Activated CD4-positive, CD25-positive, alpha-beta regulatory T cell treated with anti-CD3 and anti-CD28 coated beads, Interleukin-2, amount 50 U/mL, for 24 hours (primary cell): ENCODE measurements at regions not wholly inside any gene's neighbourhood (a gene's known extent, or its start where the extent isn't known, plus 50 kb on each side); places are given as distances from the start of the nearest gene placed in this dataset.
"Not testable (repeated sequence)": the region's sequence is repeated elsewhere in the genome, so short reads cannot be mapped to it uniquely, and the experiment has no call there.

ENCODE experiments used
- ATAC-seq, 2 donors: fragments of 150-1000 bp; cut with Tn5 transposase; one replicate each; pipeline ENCODE4 v1.10.0; 2021; ENCODE audit warnings: mild to moderate bottlenecking in 1 of 2, moderate library complexity in 1 of 2

GRCh38 chr5:53160895-53161294, 51.3 kb upstream of the MOCS2 start:
- no peak for ATAC-seq

- no peak for ATAC-seq
Measured at GRCh38 chr5:53161876-53162275, 52.3 kb upstream of the MOCS2 start.

- no peak for ATAC-seq
Measured at GRCh38 chr5:53164478-53165165, 55.1 kb upstream of the MOCS2 start.

DNA sequence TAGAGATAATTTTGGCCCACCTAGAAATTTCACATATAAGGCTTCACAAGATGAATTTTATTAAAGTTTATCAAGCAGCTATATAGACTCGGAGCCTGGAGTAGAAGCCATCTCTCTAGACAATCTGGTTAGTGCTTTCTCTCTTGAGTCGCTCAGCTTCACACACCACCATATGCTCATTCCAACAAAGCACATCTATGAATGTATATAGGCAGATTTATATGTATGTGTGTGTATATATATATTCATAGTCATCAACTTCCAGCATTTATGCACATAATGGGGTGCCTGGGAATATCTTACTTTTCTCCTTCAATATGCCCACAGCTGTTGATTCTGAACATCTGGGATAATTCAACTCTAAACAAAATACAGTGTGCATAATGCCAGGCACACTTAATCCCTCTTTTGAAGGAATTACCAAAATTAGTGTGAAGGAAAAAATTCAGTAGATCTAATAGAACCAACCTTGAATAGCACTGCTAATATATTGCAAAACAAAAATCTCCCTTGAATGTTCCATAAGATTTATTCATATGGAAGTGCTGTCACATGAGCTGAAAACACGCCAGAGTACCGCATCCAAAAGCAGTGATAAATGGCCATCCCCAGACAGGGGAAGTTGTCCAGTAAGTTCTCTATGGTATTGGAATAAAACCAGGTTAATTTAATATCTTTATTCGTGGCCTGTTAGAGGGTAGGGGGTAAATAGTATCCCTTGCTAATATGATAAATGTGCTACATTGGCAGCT, 56.0 kb upstream of the MOCS2 start:
- ATAC-seq, result no peak

- no peak for ATAC-seq
Measured at GRCh38 chr5:53166183-53166495, 56.6 kb upstream of the MOCS2 start.

DNA sequence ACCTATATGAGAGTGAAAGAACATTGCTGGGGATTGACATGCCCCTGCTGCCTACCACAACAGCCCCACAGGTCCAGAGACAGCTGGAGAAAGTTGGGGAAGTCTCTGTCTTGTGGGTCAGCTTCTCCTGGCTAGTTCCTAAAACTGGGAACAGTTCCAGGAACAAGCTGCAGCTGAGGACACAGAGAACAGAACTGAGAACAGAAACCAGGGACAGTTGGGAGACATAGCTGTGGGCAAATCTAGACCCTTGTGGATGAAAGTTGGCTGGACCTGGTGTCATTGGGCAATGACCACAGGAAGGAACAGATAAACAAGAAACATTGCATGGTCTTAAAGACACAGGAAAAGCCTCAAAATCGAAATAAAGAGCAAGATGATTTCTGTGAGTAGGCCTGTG, 58.3 kb upstream of the MOCS2 start:
- ATAC-seq, result no peak

DNA sequence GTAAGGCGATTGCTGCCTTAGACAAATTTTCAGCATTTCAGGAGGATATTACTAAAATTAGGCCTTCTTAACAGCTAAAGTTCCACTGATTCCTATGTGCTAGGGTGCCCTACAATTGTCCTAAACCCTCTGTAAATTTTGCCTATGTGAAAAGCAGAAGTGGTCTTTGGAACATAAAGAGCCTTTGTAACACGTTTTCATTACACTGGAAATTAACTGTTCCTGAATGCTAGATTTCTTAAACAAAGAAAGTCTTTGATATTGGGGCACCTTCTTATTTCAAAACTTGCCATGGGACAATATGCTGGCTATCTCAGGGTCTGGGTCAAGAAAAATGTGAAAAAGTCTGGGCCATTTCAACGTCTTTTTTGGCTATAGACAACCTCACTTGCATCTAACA, 60.4 kb upstream of the MOCS2 start:
- ATAC-seq, result no peak

GRCh38 chr5:53170746-53171349, 61.3 kb upstream of the MOCS2 start:
- ATAC-seq, result no peak

DNA sequence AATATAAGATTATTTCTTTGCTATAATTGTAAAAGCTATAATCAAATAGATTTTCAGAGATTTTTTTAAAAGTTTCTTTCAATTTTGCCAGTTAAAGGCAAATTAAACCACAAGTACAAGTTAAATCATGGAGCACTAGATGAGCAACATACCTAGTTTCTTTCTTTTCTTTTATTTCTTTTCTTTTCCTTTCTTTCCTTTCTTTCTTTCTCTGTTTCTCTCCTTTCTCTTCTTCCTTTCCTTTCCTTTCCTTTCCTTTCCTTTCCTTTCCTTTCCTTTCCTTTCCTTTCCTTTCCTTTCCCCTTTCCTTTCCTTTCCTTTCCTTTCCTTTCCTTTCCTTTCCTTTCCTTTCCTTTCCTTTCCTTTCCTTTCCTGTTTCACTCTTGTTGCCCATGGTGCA, 62.5 kb upstream of the MOCS2 start:
- ATAC-seq, result not testable (repeated sequence)

DNA sequence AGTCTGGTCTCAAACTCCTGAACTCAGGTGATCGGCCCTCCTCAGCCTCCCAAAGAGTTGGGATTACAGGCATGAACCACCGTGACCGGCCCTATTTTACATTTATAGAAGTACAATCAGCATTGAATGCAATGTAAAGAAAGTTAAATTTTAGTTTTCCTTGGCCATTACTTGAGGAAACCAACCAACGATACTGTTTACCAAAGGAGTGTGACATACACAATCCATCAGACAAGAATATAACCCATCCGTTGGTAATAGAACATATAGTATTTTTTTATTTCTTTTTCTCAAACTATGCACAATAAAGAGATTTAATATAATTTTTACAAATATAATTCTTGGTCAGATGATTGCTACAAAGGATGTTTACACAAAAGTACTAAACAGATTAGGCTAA, 63.1 kb upstream of the MOCS2 start:
- ATAC-seq, result no peak

- ATAC-seq, result no peak
Measured at GRCh38 chr5:53173083-53173482, 63.5 kb upstream of the MOCS2 start.

DNA sequence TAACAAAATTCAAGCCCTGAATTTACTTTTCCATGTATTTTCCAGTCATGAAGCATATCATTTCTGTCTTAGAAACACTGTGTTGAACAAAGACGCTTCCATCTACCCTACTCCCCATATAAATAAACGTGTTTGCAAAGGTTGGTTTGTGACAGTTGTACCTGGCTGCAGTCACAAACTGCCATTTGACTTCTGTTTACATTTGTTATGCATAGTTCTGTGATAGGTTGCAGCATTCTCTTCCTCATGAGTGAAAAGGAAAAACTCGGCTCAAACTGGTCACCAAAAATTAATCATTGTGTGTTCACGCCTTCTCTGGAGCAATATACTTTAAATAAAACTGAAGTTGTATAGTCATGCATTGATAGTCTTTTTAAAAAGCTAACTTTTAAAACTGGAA, 69.3 kb upstream of the MOCS2 start:
- ATAC-seq, result no peak

- ATAC-seq, result no peak
Measured at GRCh38 chr5:53179691-53180090, 70.1 kb upstream of the MOCS2 start.

DNA sequence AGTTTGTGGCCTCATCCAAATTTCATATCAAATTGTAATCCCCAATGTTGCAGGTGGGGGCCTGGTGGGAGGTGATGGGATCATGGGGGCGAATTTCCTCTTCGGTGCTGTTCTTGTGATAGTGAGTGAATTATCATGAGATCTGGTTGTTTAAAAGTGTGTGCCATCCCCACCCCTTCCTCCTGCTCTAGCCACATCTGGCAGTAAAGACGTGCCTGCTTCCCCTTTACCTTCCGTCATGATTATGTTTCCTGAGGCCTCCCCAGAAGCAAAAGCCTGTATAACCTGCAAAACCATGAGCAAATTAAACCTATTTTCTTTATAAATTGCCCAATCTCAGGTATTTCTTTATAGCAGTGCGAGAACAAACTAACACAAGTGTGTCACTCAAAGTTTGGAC, 71.0 kb upstream of the MOCS2 start:
- no peak for ATAC-seq

GRCh38 chr5:53180991-53181390, 71.4 kb upstream of the MOCS2 start:
- no peak for ATAC-seq

GRCh38 chr5:53183880-53184279, 74.3 kb upstream of the MOCS2 start:
- ATAC-seq, result no peak

DNA sequence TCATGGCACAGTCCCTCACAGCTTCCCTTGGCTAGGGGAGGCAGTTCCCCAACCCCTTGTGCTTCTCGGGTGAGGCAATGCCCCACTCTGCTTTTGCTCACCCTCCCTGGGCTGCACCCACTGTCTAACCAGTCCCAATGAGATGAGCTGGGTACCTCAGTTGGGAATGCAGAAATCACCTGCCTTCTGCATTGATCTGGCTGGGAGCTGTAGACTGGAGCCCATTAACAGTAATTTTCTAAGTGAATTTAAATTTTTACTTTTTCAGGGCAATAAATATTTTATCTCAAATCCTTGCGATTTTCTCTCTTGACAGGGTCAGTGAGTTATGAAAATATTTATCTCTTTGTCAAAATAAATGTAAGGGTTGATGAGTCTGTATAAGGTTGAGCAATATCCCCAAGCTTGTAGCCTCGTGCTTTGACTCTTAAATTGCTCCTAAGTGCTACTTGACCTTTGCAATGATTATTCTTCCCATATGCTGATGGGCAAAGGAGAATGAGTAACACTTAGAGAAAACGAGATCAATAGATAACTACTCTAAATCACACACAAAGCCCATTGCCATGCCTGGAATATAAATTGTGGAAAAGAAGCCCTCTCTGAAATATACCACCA, 82.1 kb upstream of the MOCS2 start:
- ATAC-seq, result no peak

GRCh38 chr5:53194086-53194485, 84.5 kb upstream of the MOCS2 start:
- ATAC-seq, result no peak

DNA sequence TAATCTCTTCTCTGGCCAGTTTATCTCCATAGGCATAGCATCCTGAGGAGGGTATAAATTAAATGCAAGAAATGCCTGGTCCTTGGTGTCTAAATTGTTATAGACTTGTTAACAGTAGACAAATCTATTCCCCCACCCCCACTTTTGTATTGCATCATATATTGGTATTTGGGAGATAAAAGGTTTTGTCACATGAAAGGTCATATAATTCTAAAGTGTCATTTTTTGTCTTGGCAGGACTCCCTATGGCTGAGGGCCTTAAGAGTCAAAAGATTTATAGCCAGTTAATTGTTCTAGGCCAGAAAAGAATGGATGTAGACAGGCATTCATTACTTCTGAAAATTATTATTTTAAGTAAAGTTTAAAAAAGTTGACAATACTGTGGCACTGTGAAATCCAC, 90.3 kb upstream of the MOCS2 start:
- ATAC-seq, result no peak

DNA sequence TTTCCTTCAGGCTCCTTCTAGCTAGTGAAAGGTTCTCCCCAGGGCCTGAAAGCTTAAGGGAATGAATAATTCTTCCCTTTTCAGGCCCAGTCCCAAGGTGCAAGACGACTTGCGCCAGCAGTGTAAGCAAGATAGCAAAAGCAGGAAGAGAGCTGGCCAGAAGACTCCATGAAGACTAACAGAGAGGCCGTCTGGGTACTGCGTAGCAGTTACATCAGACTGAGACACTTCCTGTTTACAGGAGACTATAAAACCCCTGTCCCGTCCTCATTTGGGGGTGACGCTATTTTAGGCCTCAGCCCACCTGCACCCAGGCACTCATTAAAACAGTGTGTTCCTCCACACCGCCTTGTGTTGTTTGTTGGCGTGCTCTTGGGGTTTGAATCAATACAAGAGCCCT, 90.7 kb upstream of the MOCS2 start:
- no peak for ATAC-seq

DNA sequence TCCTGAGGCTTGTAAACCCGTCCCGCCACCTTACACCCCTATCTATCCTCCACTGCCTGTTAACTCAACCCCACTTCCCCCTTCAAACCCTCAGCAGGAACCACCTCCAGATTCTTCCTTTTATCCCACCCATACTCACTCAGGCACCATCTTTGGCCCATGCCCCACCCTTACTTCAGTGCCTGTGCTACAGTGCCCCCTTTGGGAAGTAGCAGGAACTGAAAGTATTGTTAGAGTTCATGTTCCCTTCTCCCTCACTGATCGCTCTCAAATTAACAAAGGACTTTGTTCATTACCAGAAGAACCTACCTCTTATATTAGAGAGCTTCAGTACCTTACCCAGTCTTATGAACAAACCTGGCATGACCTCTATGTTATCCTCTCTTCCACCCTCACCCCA, 92.2 kb upstream of the MOCS2 start:
- ATAC-seq, result no peak

DNA sequence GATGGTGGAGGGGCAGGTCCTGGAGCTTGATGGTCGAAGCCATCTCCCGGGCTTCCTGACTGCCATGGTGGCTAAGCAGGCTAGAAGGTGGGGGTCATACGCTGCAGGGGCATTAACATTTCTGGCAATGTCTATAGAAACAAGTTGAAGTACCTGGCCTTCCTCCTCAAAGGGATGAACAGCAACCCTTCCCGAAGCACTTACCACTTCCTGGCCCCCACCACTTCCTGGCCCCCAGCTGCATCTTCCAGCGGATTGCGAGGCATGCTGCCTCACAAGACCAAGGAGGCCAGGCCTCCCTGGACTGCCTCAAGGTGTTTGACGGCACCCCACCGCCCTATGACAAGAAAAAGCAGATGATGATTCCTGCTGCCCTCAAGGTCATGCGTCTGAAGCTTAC, 97.0 kb upstream of the MOCS2 start:
- ATAC-seq, result no peak

DNA sequence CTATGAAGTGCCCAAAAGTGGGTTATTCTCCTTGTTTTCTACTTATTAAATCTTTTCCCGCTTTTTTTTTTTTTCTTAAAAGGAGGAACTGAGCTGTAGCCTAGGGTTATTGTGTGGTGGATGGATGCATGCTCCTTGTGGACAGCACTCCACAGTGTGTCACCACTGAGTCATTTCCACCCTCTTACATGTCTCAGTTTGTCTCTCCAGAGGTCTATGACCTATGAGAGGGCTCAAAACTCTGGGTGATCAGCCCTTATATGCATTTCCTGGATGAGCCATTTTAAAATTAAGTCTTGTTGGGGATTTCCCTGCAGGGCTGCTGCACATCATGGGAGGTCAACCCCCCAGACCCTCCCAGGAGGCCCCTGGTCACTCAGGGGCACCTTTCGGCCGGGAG, 102.2 kb upstream of the MOCS2 start:
- ATAC-seq, result no peak

- ATAC-seq, result no peak
Measured at GRCh38 chr5:53219174-53219573, 109.6 kb upstream of the MOCS2 start.
